Calu3 (cell line): ENCODE measurements at regions not wholly inside any gene's neighbourhood (a gene's known extent, or its start where the extent isn't known, plus 50 kb on each side); places are given as distances from the start of the nearest gene placed in this dataset.

ENCODE experiments used
- BruUV-seq: library from RNA; stranded (reverse); fragments of 400-500 nt; replicated peaks from 2 replicates; lab custom pipeline; 2021; lab: Mats Ljungman, UMichigan
- CTCF ChIA-PET: fragments of 300-600 bp; sonication (Branson Sonifier 250); formaldehyde crosslinking; loops from one replicate; lab custom pipeline; 2022; ENCODE audit warnings: antibody characterized with exemption; lab: Charles Lee
- DNase-seq: peaks from one replicate; pipeline ENCODE4 v3.0.0; 2022
- H3K27ac Mint-ChIP-seq: one replicate; pipeline ENCODE4 v1.8.0; 2022; ENCODE audit warnings: mixed read lengths; ENCODE audit not compliant: unreplicated experiment
- H3K27me3 Mint-ChIP-seq: one replicate; pipeline ENCODE4 v1.8.0; 2022; ENCODE audit warnings: mixed read lengths; ENCODE audit not compliant: unreplicated experiment
- H3K36me3 Mint-ChIP-seq: one replicate; pipeline ENCODE4 v1.8.0; 2022; ENCODE audit warnings: mild to moderate bottlenecking, moderate library complexity, mixed read lengths; ENCODE audit not compliant: insufficient read depth, unreplicated experiment
- H3K4me1 Mint-ChIP-seq: one replicate; pipeline ENCODE4 v1.8.0; 2022; ENCODE audit warnings: mild to moderate bottlenecking, low read depth, mixed read lengths; ENCODE audit not compliant: unreplicated experiment
- H3K4me3 Mint-ChIP-seq: one replicate; pipeline ENCODE4 v1.8.0; 2022; ENCODE audit warnings: mild to moderate bottlenecking, low read depth, moderate library complexity, mixed read lengths; ENCODE audit not compliant: unreplicated experiment
- H3K9me3 Mint-ChIP-seq: one replicate; pipeline ENCODE4 v1.8.0; 2022; ENCODE audit warnings: low read depth, mixed read lengths; ENCODE audit not compliant: unreplicated experiment
- intact Hi-C: fragments of 100-400 bp; cut with micrococcal nuclease; formaldehyde crosslinking; loops from one replicate; pipeline ENCODE4 v1.10.0; 2022; ENCODE audit not compliant: unreplicated experiment
- TF ChIP-seq, protein P1 (sequence below): fragments of 200-600 bp; IDR thresholded peaks from one replicate; pipeline ENCODE4 v1.8.0; 2022; ENCODE audit warnings: antibody characterized with exemption; ENCODE audit not compliant: unreplicated experiment

DNA sequence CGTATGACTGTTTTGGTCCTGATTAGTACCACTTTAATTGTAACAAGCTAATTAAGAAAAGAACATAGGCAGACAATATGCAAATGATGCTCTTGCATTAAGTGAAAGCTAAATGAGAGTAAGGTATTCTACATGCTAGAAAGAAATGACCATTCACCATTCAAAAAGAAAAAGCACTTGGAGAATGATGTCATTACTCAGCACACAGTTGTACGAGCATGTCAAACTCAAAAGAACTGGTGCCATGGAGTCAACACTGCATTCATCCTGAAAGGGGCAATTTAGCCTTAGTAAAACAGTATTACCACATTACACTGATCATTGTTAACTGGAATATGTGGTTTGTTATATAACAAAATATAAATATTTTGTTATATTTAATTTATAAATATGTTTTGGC lies 136.2 kb upstream of the CTTNBP2 start:
- no peaks in the 10 kb centered on the region for H3K4me1 Mint-ChIP-seq
- H3K36me3 Mint-ChIP-seq = no peaks in the 10 kb centered on the region
- no peaks in the 10 kb centered on the region for H3K9me3 Mint-ChIP-seq
- DNase-seq = no peak
- intact Hi-C loops = no loop called here
- no peak overlapping the region for H3K4me3 Mint-ChIP-seq
- no TSS peak for BruUV-seq
- no peak overlapping the region for H3K27ac Mint-ChIP-seq
- TF ChIP-seq, protein P1, sequence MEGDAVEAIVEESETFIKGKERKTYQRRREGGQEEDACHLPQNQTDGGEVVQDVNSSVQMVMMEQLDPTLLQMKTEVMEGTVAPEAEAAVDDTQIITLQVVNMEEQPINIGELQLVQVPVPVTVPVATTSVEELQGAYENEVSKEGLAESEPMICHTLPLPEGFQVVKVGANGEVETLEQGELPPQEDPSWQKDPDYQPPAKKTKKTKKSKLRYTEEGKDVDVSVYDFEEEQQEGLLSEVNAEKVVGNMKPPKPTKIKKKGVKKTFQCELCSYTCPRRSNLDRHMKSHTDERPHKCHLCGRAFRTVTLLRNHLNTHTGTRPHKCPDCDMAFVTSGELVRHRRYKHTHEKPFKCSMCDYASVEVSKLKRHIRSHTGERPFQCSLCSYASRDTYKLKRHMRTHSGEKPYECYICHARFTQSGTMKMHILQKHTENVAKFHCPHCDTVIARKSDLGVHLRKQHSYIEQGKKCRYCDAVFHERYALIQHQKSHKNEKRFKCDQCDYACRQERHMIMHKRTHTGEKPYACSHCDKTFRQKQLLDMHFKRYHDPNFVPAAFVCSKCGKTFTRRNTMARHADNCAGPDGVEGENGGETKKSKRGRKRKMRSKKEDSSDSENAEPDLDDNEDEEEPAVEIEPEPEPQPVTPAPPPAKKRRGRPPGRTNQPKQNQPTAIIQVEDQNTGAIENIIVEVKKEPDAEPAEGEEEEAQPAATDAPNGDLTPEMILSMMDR = no peak
- CTCF ChIA-PET = no interaction called here
- H3K27me3 Mint-ChIP-seq = peaks cover 15% of the 10 kb centered on the region

DNA sequence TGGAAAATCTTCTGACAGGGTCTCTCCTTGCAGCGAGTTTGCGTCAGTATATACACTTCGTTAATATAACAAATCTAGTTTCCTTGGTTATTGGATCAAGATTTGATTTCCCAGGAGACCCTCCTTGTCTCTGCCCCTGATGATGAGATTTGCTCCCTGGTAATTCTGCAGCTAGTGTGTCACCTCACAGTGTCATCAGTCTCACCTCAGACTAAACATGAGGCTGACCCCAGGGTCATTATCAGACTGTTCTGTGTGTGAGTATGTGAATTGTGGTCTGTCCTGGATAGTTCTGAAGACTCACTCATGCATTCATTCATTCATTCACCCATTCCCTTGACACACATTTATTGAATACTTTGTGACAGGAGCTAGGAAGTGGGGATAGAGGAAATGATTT lies 138.4 kb upstream of the CTTNBP2 start:
- no peak for DNase-seq
- CTCF ChIA-PET = no interaction called here
- no peaks in the 10 kb centered on the region for H3K4me1 Mint-ChIP-seq
- TF ChIP-seq, protein P1 = no peak
- intact Hi-C loops = no loop called here
- no peaks in the 10 kb centered on the region for H3K36me3 Mint-ChIP-seq
- no TSS peak for BruUV-seq
- H3K27ac Mint-ChIP-seq = no peak overlapping the region
- no peaks in the 10 kb centered on the region for H3K27me3 Mint-ChIP-seq
- no peaks in the 10 kb centered on the region for H3K9me3 Mint-ChIP-seq
- no peak overlapping the region for H3K4me3 Mint-ChIP-seq

DNA sequence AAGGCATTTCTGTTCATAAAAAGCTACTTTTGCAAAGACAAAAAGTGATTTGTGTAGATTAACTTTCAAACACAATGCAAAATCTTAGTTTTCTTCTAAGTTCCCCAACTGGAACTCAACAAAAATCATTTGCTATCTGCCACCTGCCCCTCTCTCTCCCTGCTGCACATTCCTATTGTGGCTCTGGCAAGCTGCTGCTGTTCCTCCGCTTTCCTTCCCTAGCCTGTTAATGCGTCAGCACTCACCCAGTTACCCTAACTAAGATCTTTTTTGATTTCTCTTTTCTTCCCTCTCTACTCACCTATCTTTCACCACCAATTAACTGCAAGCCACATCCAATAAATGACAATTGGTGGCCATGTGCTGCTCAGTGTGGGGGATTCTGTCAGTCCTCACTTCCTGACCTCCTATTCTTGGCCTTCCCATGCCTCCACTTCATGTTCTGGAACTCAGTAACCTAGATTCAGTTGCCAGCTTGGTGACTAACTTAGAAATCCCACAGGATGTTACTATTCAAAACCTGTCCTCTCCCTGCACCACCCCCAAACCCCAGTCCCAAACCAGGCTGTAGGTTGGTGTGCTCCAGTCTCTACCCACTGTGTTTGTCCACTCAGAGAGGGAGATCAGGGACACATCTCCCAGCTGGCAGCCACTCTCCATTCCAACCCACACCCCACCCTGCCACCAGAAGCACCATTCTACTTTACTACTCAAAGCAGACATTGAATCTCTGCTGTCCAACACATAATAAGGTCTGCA lies 140.2 kb upstream of the CTTNBP2 start:
- intact Hi-C loops = no loop called here
- no TSS peak for BruUV-seq

DNA sequence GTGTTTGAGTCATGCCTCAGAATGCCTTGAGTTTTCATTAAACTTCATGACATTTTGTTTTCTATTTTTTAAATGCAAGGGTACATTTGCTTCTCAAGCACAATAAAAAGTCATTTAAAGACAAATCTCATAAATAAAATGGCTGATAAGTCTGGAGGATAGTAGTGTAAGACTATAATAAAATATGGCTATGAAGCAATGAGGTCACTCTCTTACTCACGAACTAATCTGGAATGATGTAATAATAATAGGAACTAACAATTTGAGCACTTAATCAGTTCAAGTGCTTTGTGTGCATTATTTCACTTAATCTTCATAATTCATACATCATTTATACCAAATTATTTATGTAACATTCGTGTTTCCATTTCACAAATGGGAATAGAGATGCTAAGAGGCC lies 149.3 kb upstream of the CTTNBP2 start:
- H3K4me3 Mint-ChIP-seq = no peak overlapping the region

More for the DNA sequence above, 140.2 kb upstream of the CTTNBP2 start:
- no peak overlapping the region for H3K4me3 Mint-ChIP-seq
- peaks cover 5% of the 10 kb centered on the region for H3K9me3 Mint-ChIP-seq
- CTCF ChIA-PET = no interaction called here
- peaks cover 11% of the 10 kb centered on the region for H3K27me3 Mint-ChIP-seq
- H3K36me3 Mint-ChIP-seq = no peaks in the 10 kb centered on the region
- no peak for DNase-seq
- no peaks in the 10 kb centered on the region for H3K4me1 Mint-ChIP-seq
- no peak overlapping the region for H3K27ac Mint-ChIP-seq
- TF ChIP-seq, protein P1 = no peak

More for the DNA sequence above, 149.3 kb upstream of the CTTNBP2 start:
- TF ChIP-seq, protein P1 = no peak
- Mint-ChIP-seq H3K9me3 (no peaks in the 10 kb centered on the region), H3K27ac (no peak overlapping the region), H3K27me3 (peaks cover 2% of the 10 kb centered on the region), H3K36me3 (no peaks in the 10 kb centered on the region), H3K4me1 (no peaks in the 10 kb centered on the region)
- CTCF ChIA-PET = no interaction called here
- no TSS peak for BruUV-seq
- no peak for DNase-seq
- intact Hi-C loops = no loop called here
